SK-N-DZ (cell line): ENCODE measurements at regions not wholly inside any gene's neighbourhood (a gene's known extent, or its start where the extent isn't known, plus 50 kb on each side); places are given as distances from the start of the nearest gene placed in this dataset.

ENCODE experiments used
- DNase-seq: peaks from one replicate; pipeline ENCODE4 v3.0.0-alpha.2; 2015; ENCODE audit warnings: low spot score

- DNase-seq, result no peak
These were observed 958.5 kb upstream of the EPHA7 start for GRCh38 chr6:94377835-94378234.

- DNase-seq, result no peak
These were observed 957.5 kb upstream of the EPHA7 start for GRCh38 chr6:94376876-94377275.

GRCh38 chr6:94372229-94372628 is 952.9 kb upstream of the EPHA7 start:
- DNase-seq, result no peak

- DNase-seq, result no peak
These were observed 948.0 kb upstream of the EPHA7 start for GRCh38 chr6:94367316-94367715.

- DNase-seq, result no peak
These were observed 942.9 kb upstream of the EPHA7 start for GRCh38 chr6:94362061-94362864.

GRCh38 chr6:94361304-94362060 is 942.1 kb upstream of the EPHA7 start:
- no peak for DNase-seq

GRCh38 chr6:94357381-94357980 is 938.1 kb upstream of the EPHA7 start:
- DNase-seq, result no peak

GRCh38 chr6:94350833-94351232 is 931.5 kb upstream of the EPHA7 start:
- DNase-seq, result peak; percentile 52

- no peak for DNase-seq
These were observed 929.9 kb upstream of the EPHA7 start for GRCh38 chr6:94349227-94349626.

- DNase-seq, result no peak
These were observed 925.5 kb upstream of the EPHA7 start for GRCh38 chr6:94344866-94345265.

GRCh38 chr6:94341173-94341572 is 921.8 kb upstream of the EPHA7 start:
- DNase-seq, result no peak

GRCh38 chr6:94323853-94324252 is 904.5 kb upstream of the EPHA7 start:
- peak; percentile 15 for DNase-seq

- no peak for DNase-seq
These were observed 881.2 kb upstream of the EPHA7 start for GRCh38 chr6:94300424-94301144.

- DNase-seq, result no peak
These were observed 869.8 kb upstream of the EPHA7 start for GRCh38 chr6:94289131-94289530.

- peak; percentile 57 for DNase-seq
These were observed 858.8 kb upstream of the EPHA7 start for GRCh38 chr6:94278146-94278545.

GRCh38 chr6:94272327-94272726 is 853.0 kb upstream of the EPHA7 start:
- DNase-seq, result no peak

- peak; percentile 15 for DNase-seq
These were observed 851.0 kb upstream of the EPHA7 start for GRCh38 chr6:94270091-94270948.

- DNase-seq, result no peak
These were observed 849.9 kb upstream of the EPHA7 start for GRCh38 chr6:94269256-94269655.

GRCh38 chr6:94260765-94261164 is 841.4 kb upstream of the EPHA7 start:
- DNase-seq, result no peak

GRCh38 chr6:94254689-94255088 is 835.3 kb upstream of the EPHA7 start:
- DNase-seq, result no peak

GRCh38 chr6:94251878-94252277 is 832.5 kb upstream of the EPHA7 start:
- no peak for DNase-seq
